Activated CD8-positive, alpha-beta T cell treated with anti-CD3 and anti-CD28 coated beads, Interleukin-2, amount 10 ng/mL, durations not matched to agents 7 days and 5 days (primary cell): ENCODE measurements at regions not wholly inside any gene's neighbourhood (a gene's known extent, or its start where the extent isn't known, plus 50 kb on each side); places are given as distances from the start of the nearest gene placed in this dataset.
A peak's percentile ranks its signal among the peaks of the same experiment; 100 is the strongest.

Experiments used
- ATAC-seq: fragments of 150-1000 bp; cut with Tn5 transposase; one replicate; pipeline ENCODE4 v1.10.0; 2021; ENCODE audit warnings: moderate library complexity
- CTCF ChIA-PET: fragments of 350-600 bp; sonication (Branson Sonifier 250); formaldehyde crosslinking; loops from one replicate; lab custom pipeline; 2021; ENCODE audit warnings: antibody characterized with exemption; lab: Charles Lee
- POLR2A ChIA-PET: fragments of 350-600 bp; sonication (Branson Sonifier 250); formaldehyde crosslinking; loops from one replicate; lab custom pipeline; 2021; ENCODE audit warnings: antibody characterized with exemption; lab: Charles Lee
- DNase-seq: peaks from one replicate; pipeline ENCODE4 v3.0.0-alpha.2; 2020
- H3K27ac Mint-ChIP-seq: one replicate; pipeline ENCODE4 v1.8.0; 2021; ENCODE audit warnings: mild to moderate bottlenecking, mixed read lengths
- H3K27me3 Mint-ChIP-seq: one replicate; pipeline ENCODE4 v1.8.0; 2021; ENCODE audit warnings: low read depth, mixed read lengths
- H3K36me3 Mint-ChIP-seq: one replicate; pipeline ENCODE4 v1.8.0; 2021; ENCODE audit warnings: low read depth, mixed read lengths
- H3K4me1 Mint-ChIP-seq: one replicate; pipeline ENCODE4 v1.8.0; 2021; ENCODE audit warnings: low read depth, mixed read lengths
- H3K4me3 Mint-ChIP-seq: one replicate; pipeline ENCODE4 v1.8.0; 2021; ENCODE audit warnings: mild to moderate bottlenecking, mixed read lengths
- H3K9me3 Mint-ChIP-seq: one replicate; pipeline ENCODE4 v1.8.0; 2022; ENCODE audit warnings: mixed read lengths; ENCODE audit not compliant: insufficient read depth

DNA sequence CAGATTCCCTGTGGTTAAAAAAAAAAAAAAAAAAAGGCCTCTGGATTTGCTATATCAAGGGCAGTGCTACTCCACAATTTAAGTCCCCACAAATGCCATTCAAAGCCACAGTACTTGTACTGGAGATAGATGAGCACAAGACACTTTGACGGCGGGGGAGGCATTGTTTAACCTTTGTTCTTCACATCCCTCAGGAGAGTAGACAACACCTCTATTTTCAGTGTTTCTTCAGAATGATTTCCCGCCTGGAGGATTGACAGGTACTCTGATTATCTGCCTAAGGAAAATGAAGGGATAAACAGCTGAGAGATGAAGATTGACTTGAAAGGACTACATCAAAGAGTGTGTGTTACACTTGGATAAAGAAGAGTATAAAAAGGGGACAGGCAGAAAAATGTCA, 58.7 kb downstream of the OTOL1 start:
- ChIA-PET POLR2A (no interaction called here), CTCF (interaction anchor here (0.6 kb wide), 1 partner anchor 1005 kb away, joined by 3 read pairs; no protein-coding TSS in a partner anchor)
- DNase-seq (no peak), ATAC-seq (no peak)
- Mint-ChIP-seq H3K4me3 (no peak overlapping the region), H3K27ac (no peak overlapping the region), H3K27me3 (no peaks in the 10 kb centered on the region), H3K9me3 (no peaks in the 10 kb centered on the region), H3K36me3 (no peaks in the 10 kb centered on the region), H3K4me1 (no peaks in the 10 kb centered on the region)

DNA sequence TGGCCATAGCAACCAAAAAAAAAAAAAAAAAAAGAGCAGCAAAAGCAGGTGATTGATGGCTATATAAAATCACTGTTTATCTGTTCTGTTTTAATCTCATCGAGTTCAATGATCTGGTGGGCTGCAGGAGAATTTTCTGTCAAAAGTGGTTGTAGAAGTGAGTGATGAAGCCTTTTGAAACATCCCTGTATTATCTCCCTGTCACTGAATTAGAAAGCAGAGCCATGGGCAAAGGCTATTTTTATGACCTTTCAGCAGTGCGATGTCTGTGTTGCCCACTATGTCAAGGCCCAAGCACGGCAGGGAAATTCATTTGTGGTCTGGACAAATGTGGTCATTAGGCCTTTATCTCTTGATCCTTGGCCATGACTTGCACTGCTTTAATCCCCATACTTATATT, 59.9 kb downstream of the OTOL1 start:
- H3K4me1 Mint-ChIP-seq = no peaks in the 10 kb centered on the region
- CTCF ChIA-PET = no interaction called here
- H3K36me3 Mint-ChIP-seq = no peaks in the 10 kb centered on the region
- H3K27ac Mint-ChIP-seq = no peak overlapping the region
- POLR2A ChIA-PET = no interaction called here
- no peaks in the 10 kb centered on the region for H3K27me3 Mint-ChIP-seq
- no peaks in the 10 kb centered on the region for H3K9me3 Mint-ChIP-seq
- ATAC-seq (no peak), DNase-seq (no peak)
- no peak overlapping the region for H3K4me3 Mint-ChIP-seq

DNA sequence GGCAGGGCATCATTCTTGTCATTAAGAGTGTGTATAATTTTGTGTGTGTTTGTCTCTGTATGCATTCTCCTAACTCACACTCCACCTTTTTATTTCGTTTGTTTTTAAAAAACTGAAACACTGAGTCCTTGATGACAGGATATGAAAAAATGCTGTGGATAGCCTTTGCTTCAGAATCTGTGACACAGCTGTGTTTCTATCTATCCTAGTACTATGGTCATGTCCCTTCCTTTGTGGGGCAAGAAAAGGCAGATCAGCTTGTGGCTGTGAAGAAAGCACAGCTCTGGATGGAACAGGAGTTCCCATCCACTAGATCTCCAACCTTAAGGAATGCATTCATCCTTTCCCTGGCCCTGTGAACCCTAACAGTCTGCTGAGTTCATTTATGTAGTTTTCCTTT, 60.3 kb downstream of the OTOL1 start:
- no peak for DNase-seq
- H3K9me3 Mint-ChIP-seq = no peaks in the 10 kb centered on the region
- no peaks in the 10 kb centered on the region for H3K27me3 Mint-ChIP-seq
- ChIA-PET CTCF (no interaction called here), POLR2A (no interaction called here)
- H3K36me3 Mint-ChIP-seq = no peaks in the 10 kb centered on the region
- no peak overlapping the region for H3K27ac Mint-ChIP-seq
- H3K4me1 Mint-ChIP-seq = no peaks in the 10 kb centered on the region
- H3K4me3 Mint-ChIP-seq = no peak overlapping the region
- ATAC-seq = no peak

DNA sequence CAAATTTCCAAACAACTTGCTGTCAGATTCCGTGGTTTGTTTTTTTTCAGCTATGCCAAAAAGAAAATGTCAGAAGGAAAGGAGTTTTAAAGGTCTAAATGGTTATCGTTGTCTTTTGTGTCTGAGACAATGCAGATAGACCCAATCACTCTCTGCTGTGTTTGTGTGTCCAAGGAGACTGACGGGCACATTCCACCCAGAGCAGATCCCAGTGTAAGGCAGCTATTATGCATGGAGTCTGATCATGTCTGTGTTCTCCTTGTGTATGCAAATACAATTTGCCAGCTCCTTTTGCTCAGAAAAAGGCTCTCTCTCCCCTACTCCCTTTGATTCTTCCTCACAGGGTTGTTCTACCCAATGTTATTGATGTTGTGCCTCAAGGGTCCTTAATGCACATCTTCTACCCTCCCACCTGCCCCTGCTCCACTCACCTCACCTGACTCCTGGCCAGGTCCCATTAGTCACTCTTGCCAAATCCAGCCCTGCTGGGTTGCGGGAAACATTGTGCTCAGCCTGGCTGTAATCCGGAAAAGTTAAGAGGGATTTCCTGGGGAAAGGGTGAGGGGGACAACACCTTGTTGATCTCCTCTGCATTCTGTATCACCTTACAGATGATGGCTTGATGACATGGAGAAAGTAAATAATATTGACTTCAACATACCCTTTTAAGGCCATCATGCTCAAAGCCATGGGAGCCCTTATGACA, 61.0 kb downstream of the OTOL1 start:
- ATAC-seq (no peak), DNase-seq (no peak)
- Mint-ChIP-seq H3K36me3 (no peaks in the 10 kb centered on the region), H3K27ac (no peak overlapping the region), H3K4me1 (no peaks in the 10 kb centered on the region), H3K4me3 (no peak overlapping the region), H3K9me3 (no peaks in the 10 kb centered on the region), H3K27me3 (no peaks in the 10 kb centered on the region)
- ChIA-PET CTCF (no interaction called here), POLR2A (no interaction called here)

DNA sequence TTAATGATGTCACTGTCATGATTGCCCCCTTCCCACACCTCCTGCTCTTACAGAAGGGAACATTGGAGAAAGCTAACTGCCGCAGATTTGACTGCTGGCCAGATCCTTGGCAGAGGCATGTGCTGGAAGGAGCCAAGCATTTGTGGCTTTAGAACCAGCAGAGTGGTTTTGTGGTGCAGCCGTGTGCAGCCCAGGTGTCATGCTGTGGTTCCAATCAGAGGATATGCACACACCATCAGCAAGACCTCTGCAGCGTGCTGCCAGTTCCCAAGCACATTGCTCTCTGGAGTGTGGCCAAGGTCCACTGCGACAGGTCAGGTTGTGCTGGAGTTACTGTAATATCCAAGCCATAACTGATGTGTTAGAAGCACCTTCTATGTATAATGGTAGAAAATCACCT, 61.6 kb downstream of the OTOL1 start:
- ATAC-seq = no peak
- no peaks in the 10 kb centered on the region for H3K4me1 Mint-ChIP-seq
- H3K27me3 Mint-ChIP-seq = no peaks in the 10 kb centered on the region
- H3K36me3 Mint-ChIP-seq = no peaks in the 10 kb centered on the region
- H3K9me3 Mint-ChIP-seq = no peaks in the 10 kb centered on the region
- POLR2A ChIA-PET = no interaction called here
- CTCF ChIA-PET = no interaction called here
- no peak overlapping the region for H3K4me3 Mint-ChIP-seq
- H3K27ac Mint-ChIP-seq = no peak overlapping the region
- no peak for DNase-seq

DNA sequence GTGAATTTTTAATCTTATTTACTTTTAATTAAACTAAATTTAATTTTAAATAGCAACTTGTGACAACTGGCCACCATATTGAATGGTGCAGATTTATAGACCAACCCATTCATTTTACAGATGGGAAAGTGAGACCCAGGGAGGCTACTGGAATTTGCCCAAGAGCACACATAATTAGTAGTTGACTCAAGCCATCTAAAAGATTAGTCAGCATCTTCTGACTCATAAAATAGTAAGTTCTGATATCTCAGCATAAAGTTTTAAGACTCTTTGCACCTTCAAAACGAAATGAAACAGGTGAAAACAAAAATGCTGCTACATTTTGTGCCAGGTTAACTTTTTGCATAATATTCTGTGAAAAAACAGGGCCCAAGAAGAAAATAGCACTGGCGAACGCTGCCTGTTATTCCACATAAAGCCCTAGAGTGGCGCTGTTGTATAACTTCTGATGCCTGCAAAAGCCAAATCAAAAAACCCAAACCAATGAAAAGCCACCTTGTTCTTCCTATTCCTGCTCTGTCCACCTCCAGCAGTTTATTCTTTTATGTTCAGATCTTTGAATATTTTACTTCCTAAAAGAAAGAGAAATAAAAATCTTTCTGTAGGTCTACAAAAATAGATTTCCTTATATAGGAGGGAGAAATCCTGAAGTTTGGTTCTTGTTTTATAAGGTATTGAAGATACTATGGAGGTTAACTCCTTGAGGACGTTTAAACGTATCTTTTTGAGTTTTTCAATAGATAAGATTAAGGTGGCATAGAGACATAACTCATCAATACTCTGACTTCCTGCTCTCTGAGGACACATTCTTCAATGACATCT, 62.8 kb downstream of the OTOL1 start:
- H3K4me3 Mint-ChIP-seq = no peak overlapping the region
- H3K27me3 Mint-ChIP-seq = no peaks in the 10 kb centered on the region
- ChIA-PET POLR2A (no interaction called here), CTCF (no interaction called here)
- no peaks in the 10 kb centered on the region for H3K4me1 Mint-ChIP-seq
- DNase-seq = peak; percentile 25
- H3K36me3 Mint-ChIP-seq = no peaks in the 10 kb centered on the region
- ATAC-seq = no peak
- no peak overlapping the region for H3K27ac Mint-ChIP-seq
- no peaks in the 10 kb centered on the region for H3K9me3 Mint-ChIP-seq

DNA sequence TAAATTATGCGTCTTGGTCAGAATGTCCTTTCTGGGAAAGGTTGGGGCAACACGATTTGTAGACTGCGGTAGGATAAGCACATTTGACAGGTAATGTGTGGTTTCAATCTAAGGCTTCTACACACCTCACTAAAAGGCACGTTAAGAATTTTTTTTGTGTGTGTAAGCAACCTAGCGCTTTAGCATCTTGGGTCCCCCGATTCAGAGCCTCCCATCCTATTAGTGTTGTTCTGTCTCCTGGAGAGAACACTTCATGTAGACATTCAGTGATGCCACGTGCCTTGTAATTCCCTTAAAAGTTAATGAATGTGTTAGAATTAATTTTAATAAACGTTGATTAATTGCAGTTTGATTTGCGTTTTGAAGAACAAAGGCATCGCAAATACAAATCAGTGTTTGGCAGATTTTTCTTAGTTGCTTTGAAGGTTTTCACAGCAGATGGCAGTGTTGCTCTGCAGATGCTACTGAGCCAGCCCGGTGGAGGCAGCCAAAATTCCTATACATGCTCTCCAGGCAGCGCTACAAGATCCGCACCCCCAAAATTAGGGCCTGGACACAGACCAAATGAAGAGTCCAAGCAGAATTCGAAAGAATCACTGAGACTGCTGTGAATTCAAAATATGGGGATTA, 63.5 kb downstream of the OTOL1 start:
- POLR2A ChIA-PET = no interaction called here
- no peaks in the 10 kb centered on the region for H3K27me3 Mint-ChIP-seq

DNA sequence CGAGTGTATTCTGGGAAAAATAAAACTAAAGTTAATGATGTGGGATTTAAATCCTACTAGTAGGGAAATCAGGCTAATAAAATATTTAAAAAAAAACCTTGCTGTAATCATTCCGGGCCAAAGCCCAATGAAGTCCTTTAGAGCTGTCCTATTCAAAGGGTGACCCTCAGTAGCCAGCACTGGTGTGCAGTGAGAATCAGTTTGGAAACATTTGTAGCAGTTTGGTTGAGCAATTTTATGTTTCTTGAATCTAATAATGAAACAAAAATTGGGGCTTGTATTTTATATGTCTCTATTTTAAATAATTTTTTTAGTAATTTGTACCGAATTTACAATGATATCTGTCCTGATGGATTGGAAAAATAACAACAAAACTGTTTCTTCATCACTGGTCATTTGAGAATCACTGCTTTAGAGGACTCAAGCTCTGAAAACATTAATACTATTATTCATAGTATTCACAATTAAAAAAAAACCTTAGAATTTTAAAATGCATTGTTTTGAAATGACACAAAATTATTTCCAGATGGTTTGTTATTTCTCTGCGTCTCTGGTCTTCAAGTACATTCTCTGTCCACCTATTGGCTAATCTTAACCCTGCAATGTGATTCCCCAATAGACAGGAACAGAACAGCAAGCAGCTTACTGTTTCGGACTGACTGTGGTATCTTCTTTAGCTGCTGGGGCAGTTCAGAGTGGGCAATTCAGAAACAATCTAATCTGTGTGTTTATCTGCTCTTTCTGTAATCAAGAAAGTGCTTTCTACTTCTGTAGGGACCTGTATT, 71.2 kb downstream of the OTOL1 start:
- ChIA-PET POLR2A (no interaction called here), CTCF (no interaction called here)
- Mint-ChIP-seq H3K27me3 (no peaks in the 10 kb centered on the region), H3K27ac (no peak overlapping the region), H3K9me3 (no peaks in the 10 kb centered on the region), H3K4me1 (no peaks in the 10 kb centered on the region), H3K36me3 (no peaks in the 10 kb centered on the region), H3K4me3 (no peak overlapping the region)
- no peak for DNase-seq
- no peak for ATAC-seq

More for the DNA sequence above, 63.5 kb downstream of the OTOL1 start:
- H3K27ac Mint-ChIP-seq = no peak overlapping the region
- no peak for ATAC-seq
- CTCF ChIA-PET = no interaction called here
- no peaks in the 10 kb centered on the region for H3K9me3 Mint-ChIP-seq
- DNase-seq = no peak
- no peaks in the 10 kb centered on the region for H3K4me1 Mint-ChIP-seq
- H3K4me3 Mint-ChIP-seq = no peak overlapping the region
- H3K36me3 Mint-ChIP-seq = no peaks in the 10 kb centered on the region

DNA sequence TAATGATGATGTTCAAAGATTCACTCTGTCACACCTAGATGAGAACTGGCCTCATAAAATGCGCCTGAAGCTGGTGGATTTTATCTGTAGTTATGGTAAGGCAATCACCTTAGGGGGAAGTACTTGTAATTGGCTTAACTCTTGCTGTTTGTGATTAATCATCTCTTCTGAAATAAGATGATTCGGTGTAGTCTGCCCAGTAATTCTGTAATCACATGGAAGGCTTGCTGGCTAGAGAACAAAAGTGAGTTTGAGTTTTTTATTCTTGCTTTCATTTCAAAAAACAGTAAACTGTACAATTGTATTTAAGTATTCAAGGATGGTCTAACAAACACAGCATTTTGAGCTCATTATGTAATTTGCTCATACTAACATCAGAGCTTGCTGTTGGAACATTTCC, 72.1 kb downstream of the OTOL1 start:
- ChIA-PET POLR2A (no interaction called here), CTCF (no interaction called here)
- no peaks in the 10 kb centered on the region for H3K4me1 Mint-ChIP-seq
- no peak for DNase-seq
- no peak overlapping the region for H3K27ac Mint-ChIP-seq
- no peak overlapping the region for H3K4me3 Mint-ChIP-seq
- H3K9me3 Mint-ChIP-seq = no peaks in the 10 kb centered on the region
- ATAC-seq = no peak
- no peaks in the 10 kb centered on the region for H3K36me3 Mint-ChIP-seq
- H3K27me3 Mint-ChIP-seq = no peaks in the 10 kb centered on the region

DNA sequence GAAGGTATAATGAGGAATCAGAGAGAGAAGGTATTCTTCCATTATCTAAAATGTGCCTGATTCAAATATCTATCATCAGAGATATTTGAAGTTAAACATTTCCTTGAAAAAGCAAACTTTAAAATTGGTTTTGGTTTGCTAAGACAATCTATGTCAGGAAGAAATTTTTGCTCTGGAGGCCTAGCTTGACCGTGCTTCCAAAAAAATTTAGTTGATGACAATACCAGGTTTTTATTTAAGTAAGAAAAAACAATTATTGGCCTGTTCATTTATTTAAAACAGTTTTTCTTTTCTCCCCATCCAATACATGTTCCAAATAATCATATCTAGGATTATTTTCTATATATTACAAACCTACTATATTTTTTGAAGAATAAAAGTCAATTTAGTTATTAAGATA, 75.3 kb downstream of the OTOL1 start:
- ATAC-seq = no peak
- Mint-ChIP-seq H3K4me1 (no peaks in the 10 kb centered on the region), H3K27me3 (no peaks in the 10 kb centered on the region), H3K4me3 (no peak overlapping the region), H3K36me3 (no peaks in the 10 kb centered on the region), H3K27ac (no peak overlapping the region), H3K9me3 (no peaks in the 10 kb centered on the region)
- CTCF ChIA-PET = no interaction called here
- POLR2A ChIA-PET = no interaction called here
- no peak for DNase-seq

DNA sequence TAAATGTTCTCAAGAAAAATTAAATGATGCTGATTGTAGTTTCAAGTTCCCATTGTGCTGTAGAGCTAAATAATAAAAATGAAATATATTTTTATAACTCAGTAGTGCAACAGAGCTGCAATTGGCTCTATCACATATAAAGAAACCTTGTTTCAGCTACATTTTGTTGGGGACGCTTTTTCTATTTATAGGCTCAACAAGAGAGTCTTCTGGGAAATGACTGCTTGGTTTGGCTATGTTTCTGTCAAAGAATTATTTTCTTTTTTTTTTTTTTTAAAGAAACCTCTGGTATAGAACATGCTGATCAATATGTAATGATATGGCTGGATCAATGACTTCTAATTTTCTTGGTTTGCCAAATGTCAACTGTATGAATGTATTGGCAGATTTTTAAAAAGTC, 76.5 kb downstream of the OTOL1 start:
- Mint-ChIP-seq H3K27me3 (no peaks in the 10 kb centered on the region), H3K4me1 (no peaks in the 10 kb centered on the region), H3K4me3 (no peak overlapping the region), H3K36me3 (no peaks in the 10 kb centered on the region), H3K9me3 (no peaks in the 10 kb centered on the region), H3K27ac (no peak overlapping the region)
- no peak for ATAC-seq
- ChIA-PET POLR2A (no interaction called here), CTCF (no interaction called here)
- no peak for DNase-seq

DNA sequence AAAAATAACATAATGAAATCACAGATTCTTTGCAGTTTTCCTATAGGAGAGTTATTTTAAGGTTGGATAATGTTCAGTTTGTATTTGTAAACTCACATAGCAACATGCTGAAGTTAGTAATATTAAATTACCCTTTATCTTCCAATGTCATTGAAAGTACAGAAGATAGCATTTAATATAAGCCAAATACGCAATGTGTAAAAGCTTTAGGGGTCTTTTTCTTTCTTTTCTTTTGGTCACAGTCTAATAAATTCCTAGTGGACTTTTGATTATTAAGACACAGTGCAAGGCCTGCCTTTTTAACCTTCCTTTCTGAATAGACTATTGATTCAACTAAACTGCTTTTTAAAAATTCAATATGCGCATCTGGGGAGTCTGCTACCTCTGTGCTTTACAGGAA, 79.3 kb downstream of the OTOL1 start:
- Mint-ChIP-seq H3K4me3 (no peak overlapping the region), H3K27ac (no peak overlapping the region), H3K36me3 (no peaks in the 10 kb centered on the region), H3K27me3 (no peaks in the 10 kb centered on the region), H3K9me3 (no peaks in the 10 kb centered on the region), H3K4me1 (no peaks in the 10 kb centered on the region)
- no peak for ATAC-seq
- CTCF ChIA-PET = no interaction called here
- DNase-seq = no peak
- POLR2A ChIA-PET = no interaction called here
